ENCODE measurements at regions not wholly inside any gene's neighbourhood (a gene's known extent, or its start where the extent isn't known, plus 50 kb on each side); places are given as distances from the start of the nearest gene placed in this dataset.
A peak's percentile ranks its signal among the peaks of the same experiment; 100 is the strongest.
"Not testable (repeated sequence)": the region's sequence is repeated elsewhere in the genome, so short reads cannot be mapped to it uniquely, and the experiment has no call there.

- TF ChIP-seq ZFX (IDR thresholded peaks at IDR 0.05; ENCODE audit: borderline replicate concordance), result no peak
- TF ChIP-seq, protein P1, sequence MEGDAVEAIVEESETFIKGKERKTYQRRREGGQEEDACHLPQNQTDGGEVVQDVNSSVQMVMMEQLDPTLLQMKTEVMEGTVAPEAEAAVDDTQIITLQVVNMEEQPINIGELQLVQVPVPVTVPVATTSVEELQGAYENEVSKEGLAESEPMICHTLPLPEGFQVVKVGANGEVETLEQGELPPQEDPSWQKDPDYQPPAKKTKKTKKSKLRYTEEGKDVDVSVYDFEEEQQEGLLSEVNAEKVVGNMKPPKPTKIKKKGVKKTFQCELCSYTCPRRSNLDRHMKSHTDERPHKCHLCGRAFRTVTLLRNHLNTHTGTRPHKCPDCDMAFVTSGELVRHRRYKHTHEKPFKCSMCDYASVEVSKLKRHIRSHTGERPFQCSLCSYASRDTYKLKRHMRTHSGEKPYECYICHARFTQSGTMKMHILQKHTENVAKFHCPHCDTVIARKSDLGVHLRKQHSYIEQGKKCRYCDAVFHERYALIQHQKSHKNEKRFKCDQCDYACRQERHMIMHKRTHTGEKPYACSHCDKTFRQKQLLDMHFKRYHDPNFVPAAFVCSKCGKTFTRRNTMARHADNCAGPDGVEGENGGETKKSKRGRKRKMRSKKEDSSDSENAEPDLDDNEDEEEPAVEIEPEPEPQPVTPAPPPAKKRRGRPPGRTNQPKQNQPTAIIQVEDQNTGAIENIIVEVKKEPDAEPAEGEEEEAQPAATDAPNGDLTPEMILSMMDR (IDR thresholded peaks at IDR 0.05), result no peak
- no peak overlapping the region for H3K27ac ChIP-seq
Observed at GRCh38 chr7:24392774-24393173, 108.8 kb downstream of the NPY start.

DNA sequence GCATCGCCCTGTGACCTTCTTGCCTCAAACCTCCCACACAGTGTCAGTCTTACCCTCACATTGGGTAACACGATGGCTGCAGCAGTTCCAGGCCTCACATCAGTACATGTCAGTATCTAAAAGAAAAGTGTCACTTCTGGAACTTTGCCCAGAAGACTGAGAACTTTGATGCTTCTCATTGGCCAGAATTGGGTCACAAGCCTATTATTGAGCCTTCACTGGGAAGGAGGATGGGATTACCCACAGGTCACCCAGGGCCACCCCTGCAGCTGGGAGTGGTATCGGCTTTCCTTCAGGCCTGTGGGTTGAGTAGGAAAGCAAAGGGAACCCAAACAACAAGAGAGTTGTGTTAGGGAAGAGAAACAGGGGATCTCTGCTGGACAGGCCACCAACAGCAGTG lies 111.5 kb downstream of the NPY start:
- H3K27ac ChIP-seq, result no peak overlapping the region

DNA sequence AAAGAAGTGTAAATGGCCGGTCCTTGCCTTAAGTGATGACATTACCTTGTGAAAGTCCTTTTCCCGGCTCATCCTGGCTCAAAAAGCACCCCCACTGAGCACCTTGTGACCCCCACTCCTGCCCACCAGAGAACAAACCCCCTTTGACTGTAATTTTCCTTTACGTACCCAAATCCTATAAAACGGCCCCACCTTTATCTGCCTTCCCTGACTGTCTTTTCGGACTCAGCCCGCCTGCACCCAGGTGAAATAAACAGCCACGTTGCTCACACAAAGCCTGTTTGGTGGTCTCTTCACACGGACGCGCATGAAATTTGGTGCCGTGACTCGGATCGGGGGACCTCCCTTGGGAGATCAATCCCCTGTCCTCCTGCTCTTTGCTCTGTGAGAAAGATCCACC lies 112.4 kb downstream of the NPY start:
- not testable (repeated sequence) for H3K27ac ChIP-seq

More for the DNA sequence above, 111.5 kb downstream of the NPY start:
- TF ChIP-seq ZFX (IDR thresholded peaks at IDR 0.05; ENCODE audit: borderline replicate concordance), result no peak
- TF ChIP-seq, protein P1 (IDR thresholded peaks at IDR 0.05), result no peak

GRCh38 chr7:24401628-24402593 lies 117.9 kb downstream of the NPY start:
- TF ChIP-seq, protein P1 (IDR thresholded peaks at IDR 0.05), result peak; percentile 80
- TF ChIP-seq ZFX (IDR thresholded peaks at IDR 0.05; ENCODE audit: borderline replicate concordance), result no peak
- H3K27ac ChIP-seq, result no peak overlapping the region

DNA sequence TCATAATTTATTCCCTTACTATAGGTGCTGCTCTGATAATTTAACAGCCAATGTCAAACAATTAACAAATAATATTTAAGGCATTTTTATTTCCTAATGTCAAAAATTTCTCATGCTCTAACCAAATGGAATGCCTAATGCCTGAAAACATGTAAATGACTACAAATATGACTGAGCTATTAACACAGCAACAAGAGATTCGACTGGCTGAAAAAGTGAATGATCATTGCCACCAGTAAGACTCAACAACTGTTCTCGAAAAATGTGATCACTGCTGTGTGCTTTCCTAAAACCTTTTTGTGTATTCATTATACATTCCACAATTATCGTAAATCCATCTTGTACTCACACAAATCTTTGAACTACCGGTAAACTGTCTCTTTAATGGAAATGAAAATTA lies 118.7 kb downstream of the NPY start:
- H3K27ac ChIP-seq, result no peak overlapping the region
- TF ChIP-seq, protein P1 (IDR thresholded peaks at IDR 0.05), result no peak
- TF ChIP-seq ZFX (IDR thresholded peaks at IDR 0.05; ENCODE audit: borderline replicate concordance), result no peak

GRCh38 chr7:24403557-24403956 lies 119.6 kb downstream of the NPY start:
- TF ChIP-seq, protein P1 (IDR thresholded peaks at IDR 0.05), result no peak
- no peak for TF ChIP-seq ZFX (IDR thresholded peaks at IDR 0.05; ENCODE audit: borderline replicate concordance)
- no peak overlapping the region for H3K27ac ChIP-seq

GRCh38 chr7:24404315-24404714 lies 120.3 kb downstream of the NPY start:
- TF ChIP-seq, protein P1 (IDR thresholded peaks at IDR 0.05), result no peak
- TF ChIP-seq ZFX (IDR thresholded peaks at IDR 0.05; ENCODE audit: borderline replicate concordance), result no peak
- no peak overlapping the region for H3K27ac ChIP-seq

Measured in 22Rv1 (cell line).